NCI-H526 (cell line): ENCODE measurements at regions not wholly inside any gene's neighbourhood (a gene's known extent, or its start where the extent isn't known, plus 50 kb on each side); places are given as distances from the start of the nearest gene placed in this dataset.

ENCODE experiments used
- DNase-seq, 2 experiments: peaks; one replicate each; lab custom pipeline; 2025; lab: John Stamatoyannopoulos, UW

- no peak for DNase-seq
Observed at GRCh38 chr1:4319496-4319895, 334.9 kb upstream of the AJAP1 start.

GRCh38 chr1:4322881-4323280 lies 331.5 kb upstream of the AJAP1 start:
- DNase-seq: no peak

- no peak for DNase-seq
Observed at GRCh38 chr1:4323309-4323708, 331.1 kb upstream of the AJAP1 start.

- DNase-seq: no peak
Observed at GRCh38 chr1:4324525-4324924, 329.9 kb upstream of the AJAP1 start.

- DNase-seq: no peak
Observed at GRCh38 chr1:4327142-4327541, 327.3 kb upstream of the AJAP1 start.

DNA sequence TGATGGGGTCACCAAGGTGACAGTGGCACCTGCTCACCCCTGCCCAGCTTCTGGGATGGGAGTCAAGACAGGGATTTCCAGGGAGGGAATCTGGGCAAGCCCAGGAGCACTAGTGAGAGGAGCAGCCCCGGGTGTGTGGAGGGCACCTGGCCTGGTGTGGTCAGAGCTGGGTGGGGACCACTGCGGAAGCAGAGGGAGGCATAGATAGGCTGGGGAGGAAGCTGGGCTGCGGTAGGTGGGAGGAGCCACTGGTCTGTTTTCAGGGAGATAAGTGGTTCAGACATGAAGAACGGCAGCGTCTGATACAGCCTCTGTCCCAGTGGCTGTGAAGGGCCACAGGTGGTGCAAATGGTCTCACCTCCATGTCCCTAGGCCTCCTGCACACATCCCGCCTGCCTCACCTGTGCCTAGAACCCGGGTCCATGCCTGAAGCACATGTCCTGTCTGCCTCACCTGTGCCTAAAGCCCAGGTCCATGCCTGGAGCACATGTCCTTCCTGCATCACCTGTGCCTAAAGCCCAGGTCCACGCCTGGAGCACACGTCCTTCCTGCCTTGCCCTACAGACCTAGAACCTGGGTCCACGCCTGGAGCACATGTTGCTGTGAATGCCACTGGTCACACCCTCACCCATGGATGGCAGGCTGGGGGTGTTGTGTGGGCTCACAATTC lies 325.9 kb upstream of the AJAP1 start:
- no peak for DNase-seq

GRCh38 chr1:4330805-4331766 lies 323.3 kb upstream of the AJAP1 start:
- no peak for DNase-seq

- no peak for DNase-seq
Observed at GRCh38 chr1:4331767-4332163, 322.6 kb upstream of the AJAP1 start.

DNA sequence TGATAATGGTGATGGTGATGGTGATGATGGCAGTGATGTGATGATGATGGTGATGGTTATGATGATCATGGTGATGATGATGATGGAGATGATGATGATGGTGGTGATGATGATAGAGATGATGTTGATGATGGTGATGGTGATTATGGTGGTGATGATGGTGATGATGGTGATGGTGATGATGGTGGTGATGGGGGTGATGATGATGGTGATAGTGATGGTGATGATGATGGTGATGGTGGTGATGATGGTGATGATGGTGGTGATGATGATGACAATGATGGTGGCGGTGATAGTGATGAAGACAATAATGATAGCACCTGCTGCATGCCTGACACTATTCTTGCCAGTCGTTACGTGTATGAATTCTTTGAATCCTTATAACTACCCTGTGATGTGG lies 317.9 kb upstream of the AJAP1 start:
- no peak for DNase-seq

GRCh38 chr1:4341421-4341820 lies 313.0 kb upstream of the AJAP1 start:
- no peak for DNase-seq

DNA sequence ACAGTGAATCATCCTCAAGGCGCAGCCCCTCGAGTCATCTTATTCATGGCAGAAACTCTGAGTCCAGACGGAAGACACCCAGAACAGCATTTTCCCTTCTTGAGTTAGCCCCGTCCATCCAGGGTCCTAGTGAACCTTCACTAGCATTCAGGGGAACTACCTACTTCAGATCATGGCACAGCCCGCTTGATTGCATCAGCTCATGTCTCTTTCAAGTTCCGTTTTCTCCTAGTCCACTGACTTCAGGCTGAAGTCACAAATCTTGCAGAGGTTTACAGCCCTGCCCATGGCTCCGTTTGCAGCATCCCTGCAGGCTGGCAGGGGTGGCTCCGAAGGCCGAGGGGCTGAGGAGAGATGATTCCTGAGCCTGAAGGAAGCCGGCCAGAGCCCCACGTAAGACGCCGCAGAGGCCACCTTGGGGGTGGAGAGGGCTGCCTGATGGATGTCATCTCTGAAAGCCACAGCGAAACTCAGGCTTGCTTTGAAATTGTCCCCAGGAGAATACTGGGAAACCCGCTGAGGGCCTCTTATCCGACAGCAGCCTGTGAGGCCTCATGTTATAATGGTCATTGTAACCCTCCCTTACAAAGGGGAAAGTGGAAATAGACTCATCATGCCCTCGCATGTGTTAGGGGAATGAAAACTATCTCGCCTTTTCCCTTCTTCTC lies 310.2 kb upstream of the AJAP1 start:
- no peak for DNase-seq

GRCh38 chr1:4345094-4345493 lies 309.3 kb upstream of the AJAP1 start:
- DNase-seq: no peak

DNA sequence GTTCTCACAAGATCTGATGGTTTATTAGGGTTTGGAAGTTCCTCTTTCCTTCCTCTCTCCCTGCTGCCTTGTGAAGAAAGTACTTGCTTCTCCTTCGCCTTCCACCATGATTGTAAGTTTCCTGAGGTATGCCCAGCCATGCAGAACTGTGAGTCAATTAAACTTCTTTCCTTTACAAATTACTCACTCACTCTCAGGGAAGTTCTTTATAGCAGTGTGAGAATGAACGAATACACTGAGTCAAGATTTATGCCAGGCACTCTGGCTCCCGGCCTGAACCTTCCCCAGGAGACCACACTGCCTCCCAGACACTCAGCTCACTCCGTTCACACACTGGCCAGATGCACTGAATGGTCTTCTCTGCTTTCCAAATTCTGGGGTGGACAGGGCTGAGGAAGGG lies 308.3 kb upstream of the AJAP1 start:
- no peak for DNase-seq

GRCh38 chr1:4351453-4351852 lies 303.0 kb upstream of the AJAP1 start:
- no peak for DNase-seq

GRCh38 chr1:4353090-4353856 lies 301.1 kb upstream of the AJAP1 start:
- DNase-seq: no peak

GRCh38 chr1:4355839-4356238 lies 298.6 kb upstream of the AJAP1 start:
- DNase-seq: no peak

DNA sequence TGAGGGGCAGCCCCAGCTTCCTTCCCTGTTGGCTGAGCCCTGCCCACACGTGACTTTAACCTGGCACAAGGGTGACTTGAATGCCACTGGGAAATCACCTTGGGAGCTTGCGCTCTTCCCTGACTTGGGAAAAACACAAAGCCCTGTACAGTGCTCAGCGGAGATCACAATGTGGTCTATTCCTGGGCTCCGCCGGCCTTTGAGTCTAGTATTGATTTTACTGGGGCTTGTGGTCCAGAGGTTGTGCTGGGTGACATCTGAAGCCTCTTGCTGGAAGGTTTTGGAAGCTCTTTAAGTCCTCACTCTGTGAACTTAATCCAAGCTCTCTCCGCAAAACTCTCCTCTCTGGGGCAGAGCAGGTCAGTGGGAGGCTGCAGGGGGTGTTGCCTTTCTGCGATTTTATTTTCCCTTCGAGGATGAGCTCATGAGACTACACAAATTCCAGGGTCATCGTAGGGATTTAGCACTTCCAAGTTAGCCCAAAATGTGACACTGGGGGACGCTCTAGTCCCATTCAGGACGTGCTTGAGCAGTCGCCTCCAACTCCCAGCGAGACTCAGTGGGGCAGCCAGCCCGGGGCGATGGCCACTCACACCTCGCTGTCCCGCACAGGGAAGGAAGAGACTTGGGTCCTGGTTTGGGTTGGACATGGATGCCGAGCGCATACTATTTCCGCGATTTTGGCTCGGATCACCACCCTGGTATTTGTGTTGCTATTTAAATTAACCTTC lies 291.9 kb upstream of the AJAP1 start:
- no peak for DNase-seq

- DNase-seq: no peak
Observed at GRCh38 chr1:4366091-4366490, 288.3 kb upstream of the AJAP1 start.

- DNase-seq: no peak
Observed at GRCh38 chr1:4367230-4367777, 287.1 kb upstream of the AJAP1 start.

- DNase-seq: no peak
Observed at GRCh38 chr1:4369335-4369734, 285.1 kb upstream of the AJAP1 start.

GRCh38 chr1:4371849-4372248 lies 282.6 kb upstream of the AJAP1 start:
- no peak for DNase-seq
